H1 (cell line): ENCODE measurements at regions not wholly inside any gene's neighbourhood (a gene's known extent, or its start where the extent isn't known, plus 50 kb on each side); places are given as distances from the start of the nearest gene placed in this dataset.

Source experiments
- CTCF ChIA-PET: fragments of 300-600 bp; sonication (Branson Sonifier 250); formaldehyde crosslinking; loops from one replicate; lab custom pipeline; 2021; ENCODE audit not compliant: partially characterized antibody; lab: Charles Lee
- POLR2A ChIA-PET: fragments of 300-600 bp; sonication (Branson Sonifier 250); formaldehyde crosslinking; loops from one replicate; lab custom pipeline; 2021; ENCODE audit warnings: inconsistent platforms; ENCODE audit not compliant: partially characterized antibody; lab: Charles Lee
- DNase-seq, 2 experiments: peaks; one replicate each; pipeline versions ENCODE4 v3.0.0 to v3.0.0-alpha.2; 2010 to 2022; ENCODE audit warnings: low spot score in 2 of 2, low read depth in 1 of 2, mixed read lengths in 1 of 2
- FAIRE-seq: peaks from 2 replicates; lab custom pipeline; 2011; peaks lifted over from hg19 to GRCh38; lab: Jason Lieb, UNC
- H2AFZ ChIP-seq: 2 replicates; pipeline ENCODE4 v1.8.1; 2012; ENCODE audit warnings: low read length, inconsistent platforms
- H2AK5ac ChIP-seq: 2 replicates; pipeline ENCODE4 v1.6.1; 2013; ENCODE audit warnings: low read depth, low read length
- H2BK120ac ChIP-seq: replicated peaks from 2 replicates; pipeline ENCODE3; 2013; ENCODE audit warnings: low read depth, low read length, inconsistent platforms
- H2BK12ac ChIP-seq: 2 replicates; pipeline ENCODE4 v1.6.1; 2013; ENCODE audit warnings: low read depth, low read length
- H2BK15ac ChIP-seq: 2 replicates; pipeline ENCODE4 v1.6.1; 2013; ENCODE audit warnings: low read length
- H2BK20ac ChIP-seq: 2 replicates; pipeline ENCODE4 v1.6.1; 2013; ENCODE audit warnings: low read length
- H2BK5ac ChIP-seq: 2 replicates; pipeline ENCODE4 v1.6.1; 2013; ENCODE audit warnings: low read depth, low read length
- H3K14ac ChIP-seq: 2 replicates; pipeline ENCODE4 v1.6.1; 2013; ENCODE audit warnings: inconsistent platforms; ENCODE audit not compliant: insufficient read length
- H3K18ac ChIP-seq: 2 replicates; pipeline ENCODE4 v1.6.1; 2013; ENCODE audit warnings: low read length; ENCODE audit errors: extremely low read depth
- H3K23ac ChIP-seq: 2 replicates; pipeline ENCODE4 v1.6.1; 2013; ENCODE audit warnings: inconsistent platforms; ENCODE audit not compliant: insufficient read length
- H3K23me2 ChIP-seq: 2 replicates; pipeline ENCODE4 v1.6.1; 2013; ENCODE audit warnings: low read depth, low read length
- H3K27ac ChIP-seq: 2 replicates; pipeline ENCODE4 v1.6.1; 2011; ENCODE audit warnings: low read depth, low read length, inconsistent platforms
- H3K27me3 ChIP-seq, 4 experiments: replicated peaks in 1 of 4; 1 replicate in 1 of 4; 2 replicates in 3 of 4; pipeline versions ENCODE4 v1.6.1 to v1.8.1; 2011 to 2013; ENCODE audit warnings: low read length in 3 of 4, mild to moderate bottlenecking in 3 of 4, inconsistent platforms in 2 of 4, mixed read lengths in 2 of 4, moderate library complexity in 1 of 4; ENCODE audit not compliant: control insufficient read depth in 3 of 4, insufficient read depth in 3 of 4; ENCODE audit errors: extremely low read depth in 1 of 4
- H3K36me3 ChIP-seq, 4 experiments: 2 replicates each; pipeline versions ENCODE4 v1.6.1 to v1.8.1; 2011 to 2013; ENCODE audit warnings: mild to moderate bottlenecking in 4 of 4, low read length in 3 of 4, moderate library complexity in 2 of 4, control low read depth in 1 of 4, inconsistent platforms in 1 of 4; ENCODE audit not compliant: insufficient read depth in 4 of 4, control insufficient read depth in 2 of 4
- H3K4ac ChIP-seq: replicated peaks from 2 replicates; pipeline ENCODE3; 2013; ENCODE audit warnings: low read length, low read depth, mixed read lengths, inconsistent platforms; ENCODE audit not compliant: insufficient read length
- H3K4me1 ChIP-seq, 4 experiments: replicated peaks in 1 of 4; 1 replicate in 1 of 4; 2 replicates in 3 of 4; pipeline versions ENCODE4 v1.6.1 to v1.8.1; 2011 to 2013; ENCODE audit warnings: low read length in 3 of 4, inconsistent platforms in 2 of 4, mixed read lengths in 1 of 4; ENCODE audit not compliant: insufficient read depth in 4 of 4, control insufficient read depth in 3 of 4
- H3K4me2 ChIP-seq, 2 experiments: 2 replicates each; pipeline versions ENCODE4 v1.6.1 to v1.8.1; 2011 to 2013; ENCODE audit warnings: low read depth in 2 of 2, low read length in 2 of 2, control low read depth in 1 of 2, inconsistent platforms in 1 of 2, mild to moderate bottlenecking in 1 of 2; ENCODE audit not compliant: insufficient read depth in 1 of 2
- H3K4me3 ChIP-seq, 4 experiments: fragments of 200-600, 300-600 bp in 1 of 4; sonication (generic), shearing (Covaris generic), sonication (Bioruptor Twin) in 1 of 4; 2 replicates each; pipeline versions ENCODE4 v1.5.1 to v1.8.1; 2011 to 2016; ENCODE audit warnings: low read length in 4 of 4, low read depth in 3 of 4, control low read depth in 2 of 4, inconsistent platforms in 2 of 4, mild to moderate bottlenecking in 2 of 4, mixed read lengths in 1 of 4, moderate library complexity in 1 of 4; ENCODE audit not compliant: insufficient read depth in 2 of 4; ENCODE audit errors: extremely low read depth in 1 of 4
- H3K56ac ChIP-seq: replicated peaks from 2 replicates; pipeline ENCODE3; 2013; ENCODE audit warnings: low read depth, mild to moderate bottlenecking, mixed read lengths, low read length, inconsistent platforms; ENCODE audit not compliant: insufficient read length
- H3K79me1 ChIP-seq: 2 replicates; pipeline ENCODE4 v1.6.1; 2013; ENCODE audit warnings: low read depth, low read length, control low read depth
- H3K79me2 ChIP-seq, 2 experiments: 2 replicates each; pipeline versions ENCODE4 v1.6.1 to v1.8.1; 2012 to 2013; ENCODE audit warnings: low read length in 2 of 2, mild to moderate bottlenecking in 2 of 2, inconsistent platforms in 1 of 2; ENCODE audit not compliant: insufficient read depth in 2 of 2, control insufficient read depth in 1 of 2
- H3K9ac ChIP-seq, 4 experiments: replicated peaks in 1 of 4; 1 replicate in 1 of 4; 2 replicates in 3 of 4; pipeline versions ENCODE4 v1.6.1 to v1.8.1; 2011 to 2013; ENCODE audit warnings: low read depth in 3 of 4, low read length in 3 of 4, control low read depth in 2 of 4, mild to moderate bottlenecking in 2 of 4, moderate library complexity in 2 of 4, inconsistent platforms in 1 of 4; ENCODE audit errors: extremely low read depth in 1 of 4
- H3K9me3 ChIP-seq, 2 experiments: 2 replicates each; pipeline versions ENCODE4 v1.6.1 to v1.8.1; 2012 to 2013; ENCODE audit warnings: mild to moderate bottlenecking in 2 of 2, moderate library complexity in 2 of 2, control low read depth in 1 of 2, inconsistent platforms in 1 of 2, low read depth in 1 of 2, low read length in 1 of 2, mixed read lengths in 1 of 2; ENCODE audit not compliant: insufficient read depth in 2 of 2
- H4K20me1 ChIP-seq, 2 experiments: replicated peaks in 1 of 2; 2 replicates each; pipeline versions ENCODE3 to v1.8.1; 2011 to 2013; ENCODE audit warnings: inconsistent platforms in 2 of 2, low read length in 2 of 2, mild to moderate bottlenecking in 1 of 2; ENCODE audit not compliant: insufficient read depth in 2 of 2, control insufficient read depth in 1 of 2
- H4K5ac ChIP-seq: 2 replicates; pipeline ENCODE4 v1.6.1; 2013; ENCODE audit warnings: low read length, low read depth, mixed read lengths, inconsistent platforms; ENCODE audit not compliant: insufficient read length
- H4K8ac ChIP-seq: 2 replicates; pipeline ENCODE4 v1.8.0; 2013; ENCODE audit warnings: mild to moderate bottlenecking, moderate library complexity, low read length, inconsistent platforms; ENCODE audit not compliant: insufficient read depth; ENCODE audit errors: extremely low read depth
- H4K91ac ChIP-seq: replicated peaks from 2 replicates; pipeline ENCODE3; 2013; ENCODE audit warnings: low read length, mixed read lengths, inconsistent platforms; ENCODE audit not compliant: insufficient read length
- ATF3 ChIP-seq: IDR thresholded peaks from 2 replicates; pipeline ENCODE4 v1.6.1; 2011; ENCODE audit warnings: low read depth, mild to moderate bottlenecking, low read length; ENCODE audit not compliant: insufficient read depth
- CEBPB ChIP-seq: IDR thresholded peaks from 2 replicates; pipeline ENCODE4 v1.6.1; 2012; ENCODE audit warnings: low read depth, low read length
- CHD1 ChIP-seq: IDR thresholded peaks from 2 replicates; pipeline ENCODE4 v1.6.1; 2012; ENCODE audit warnings: low read depth, low read length, improper control_type of control experiment
- CTBP2 ChIP-seq: IDR thresholded peaks from 2 replicates; pipeline ENCODE4 v1.7.0; 2011; ENCODE audit warnings: borderline replicate concordance, mild to moderate bottlenecking, moderate library complexity, mixed read lengths, low read length; ENCODE audit not compliant: insufficient read depth, insufficient read length
- E2F6 ChIP-seq: IDR thresholded peaks from 2 replicates; pipeline ENCODE4 v1.6.1; 2012; ENCODE audit warnings: inconsistent platforms
- KDM1A ChIP-seq: fragments of 200-600, 300-600 bp; sonication (generic); IDR thresholded peaks from 2 replicates; pipeline ENCODE4 v1.7.1; 2016; ENCODE audit warnings: mild to moderate bottlenecking, low read length, borderline replicate concordance
- KDM4A ChIP-seq: IDR thresholded peaks from one replicate; pipeline ENCODE4 v1.7.1; 2012; ENCODE audit warnings: low read depth, mild to moderate bottlenecking, moderate library complexity, low read length, inconsistent platforms; ENCODE audit not compliant: severe bottlenecking
- SP1 ChIP-seq: IDR thresholded peaks from 2 replicates; pipeline ENCODE4 v1.6.1; 2011; ENCODE audit warnings: low read depth, low read length
- SP4 ChIP-seq: IDR thresholded peaks from 2 replicates; pipeline ENCODE4 v1.6.1; 2012; ENCODE audit warnings: low read length, inconsistent platforms
- SUZ12 ChIP-seq: fragments of 200-600 bp; sonication (generic); IDR thresholded peaks from 2 replicates; pipeline ENCODE4 v1.6.1; 2012; ENCODE audit warnings: mild to moderate bottlenecking, inconsistent platforms, low read length, moderate library complexity, mixed read lengths
- USF2 ChIP-seq: IDR thresholded peaks from 2 replicates; pipeline ENCODE4 v1.6.1; 2011; ENCODE audit warnings: low read length, improper control_type of control experiment
- WGBS, 2 experiments: shearing (Covaris generic) in 1 of 2; methylation state at CpG; one replicate each; pipeline versions ENCODE4 v1.1.6 to v1.1.7; 2013 to 2015; ENCODE audit warnings: low lambda C conversion rate in 2 of 2, mixed read lengths in 2 of 2, inconsistent platforms in 1 of 2, low coverage in 1 of 2, missing lambda C conversion rate in 1 of 2; ENCODE audit not compliant: insufficient replicate concordance in 2 of 2, insufficient coverage in 1 of 2, insufficient read length in 1 of 2; ENCODE audit errors: extremely low coverage in 1 of 2, missing lambda C conversion rate in 1 of 2; 5-methylcytosine and 5-hydroxymethylcytosine counted together

GRCh38 chr2:191565120-191565519 is 112.8 kb upstream of the NABP1 start:
- Histone ChIP-seq H3K4me1 (no peaks in the 10 kb centered on the region), H3K23me2 (no peaks in the 10 kb centered on the region), H3K27ac (no peak overlapping the region), H3K79me2 (no peaks in the 10 kb centered on the region), H3K9me3 (no peaks in the 10 kb centered on the region), H2BK12ac (no peak overlapping the region), H3K79me1 (no peaks in the 10 kb centered on the region), H3K36me3 (no peaks in the 10 kb centered on the region), H3K56ac (no peak overlapping the region), H2AFZ (no peak overlapping the region), H3K27me3 (no peaks in the 10 kb centered on the region), H3K23ac (no peak overlapping the region), H4K20me1 (no peaks in the 10 kb centered on the region), H2AK5ac (no peak overlapping the region), H3K14ac (no peak overlapping the region), H3K4ac (no peak overlapping the region), H2BK15ac (no peak overlapping the region), H3K4me2 (no peak overlapping the region), H2BK120ac (no peak overlapping the region), H4K8ac (no peak overlapping the region), H2BK20ac (no peak overlapping the region), H3K18ac (no peak overlapping the region), H4K91ac (no peak overlapping the region), H3K9ac (no peak overlapping the region), H4K5ac (no peak overlapping the region), H3K4me3 (no peak overlapping the region), H2BK5ac (no peak overlapping the region)
- TF ChIP-seq SUZ12, result no peak
- no peak for TF ChIP-seq KDM4A
- TF ChIP-seq SP1, result no peak
- TF ChIP-seq CTBP2, result no peak
- no peak for TF ChIP-seq SP4
- TF ChIP-seq CHD1, result no peak
- no peak for TF ChIP-seq USF2
- no peak for TF ChIP-seq CEBPB
- no peak for TF ChIP-seq ATF3
- no peak for TF ChIP-seq KDM1A
- TF ChIP-seq E2F6, result no peak
- 88% methylated on average over 3 of the region's 3 CpGs; no CpG with 5 or more reads in 1 of the 2 experiments for WGBS, 2 experiments
- no peak for FAIRE-seq
- ChIA-PET CTCF (interaction anchor here (0.6 to 8.1 kb wide), 7 partner anchors 12 to 597 kb away, joined by 3 to 66 read pairs (median 3); no protein-coding TSS in a partner anchor), POLR2A (no interaction called here)
- no peak for DNase-seq
